GM19455 (cell line): ENCODE measurements at regions not wholly inside any gene's neighbourhood (a gene's known extent, or its start where the extent isn't known, plus 50 kb on each side); places are given as distances from the start of the nearest gene placed in this dataset.
A peak's percentile ranks its signal among the peaks of the same experiment; 100 is the strongest.

ENCODE experiments used
- ATAC-seq: cut with Tn5 transposase; IDR thresholded peaks from one replicate; pipeline ENCODE4 v1.9.1; 2021; ENCODE audit not compliant: unreplicated experiment

GRCh38 chr5:116361979-116362577, 212.5 kb downstream of the SEMA6A start:
- ATAC-seq = no peak

- no peak for ATAC-seq
Observed at GRCh38 chr5:116361171-116361967, 213.3 kb downstream of the SEMA6A start.

GRCh38 chr5:116360008-116360853, 214.4 kb downstream of the SEMA6A start:
- ATAC-seq = no peak

GRCh38 chr5:116359592-116359991, 215.0 kb downstream of the SEMA6A start:
- ATAC-seq = no peak

GRCh38 chr5:116358911-116359418, 215.7 kb downstream of the SEMA6A start:
- peak; percentile 99 for ATAC-seq

GRCh38 chr5:116358015-116358523, 216.6 kb downstream of the SEMA6A start:
- ATAC-seq = no peak

GRCh38 chr5:116355819-116356601, 218.6 kb downstream of the SEMA6A start:
- ATAC-seq = no peak

- no peak for ATAC-seq
Observed at GRCh38 chr5:116354699-116355098, 219.9 kb downstream of the SEMA6A start.

- no peak for ATAC-seq
Observed at GRCh38 chr5:116347657-116348056, 227.0 kb downstream of the SEMA6A start.

GRCh38 chr5:116343961-116344360, 230.7 kb downstream of the SEMA6A start:
- no peak for ATAC-seq
